H54 (cell line): ENCODE measurements at regions not wholly inside any gene's neighbourhood (a gene's known extent, or its start where the extent isn't known, plus 50 kb on each side); places are given as distances from the start of the nearest gene placed in this dataset.
A peak's percentile ranks its signal among the peaks of the same experiment; 100 is the strongest.
"Not testable (repeated sequence)": the region's sequence is repeated elsewhere in the genome, so short reads cannot be mapped to it uniquely, and the experiment has no call there.

ENCODE experiments used
- DNase-seq: peaks from one replicate; pipeline ENCODE4 v3.0.0; 2011; ENCODE audit warnings: low spot score, mixed read lengths; ENCODE audit not compliant: insufficient read length
- FAIRE-seq: peaks from 3 replicates; lab custom pipeline; 2011; peaks lifted over from hg19 to GRCh38; lab: Jason Lieb, UNC
- POLR2A ChIP-seq: IDR thresholded peaks from 2 replicates; pipeline ENCODE4 v1.6.1; 2011; ENCODE audit warnings: low read depth, mild to moderate bottlenecking, low read length

DNA sequence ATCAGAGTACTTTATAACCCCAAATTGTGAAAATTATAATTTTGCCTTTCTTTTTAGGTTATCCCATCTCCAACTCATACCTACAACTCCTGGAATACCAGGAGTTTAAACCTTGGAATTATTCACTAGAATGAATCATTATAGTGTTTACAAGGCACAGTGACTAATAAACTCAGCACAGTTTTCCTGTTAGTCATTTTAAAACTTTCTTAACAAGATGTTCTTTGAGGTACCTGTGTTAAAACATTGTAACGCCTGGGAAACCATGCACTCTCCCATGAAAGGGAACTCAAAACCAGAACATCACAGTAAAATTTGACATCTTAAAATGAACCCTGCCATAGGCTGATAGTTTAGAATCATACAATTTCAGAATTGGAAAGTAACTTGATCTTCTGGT lies 132.4 kb upstream of the OSTN start:
- no peak for TF ChIP-seq POLR2A
- FAIRE-seq (peak; percentile 99), DNase-seq (peak; percentile 11)

DNA sequence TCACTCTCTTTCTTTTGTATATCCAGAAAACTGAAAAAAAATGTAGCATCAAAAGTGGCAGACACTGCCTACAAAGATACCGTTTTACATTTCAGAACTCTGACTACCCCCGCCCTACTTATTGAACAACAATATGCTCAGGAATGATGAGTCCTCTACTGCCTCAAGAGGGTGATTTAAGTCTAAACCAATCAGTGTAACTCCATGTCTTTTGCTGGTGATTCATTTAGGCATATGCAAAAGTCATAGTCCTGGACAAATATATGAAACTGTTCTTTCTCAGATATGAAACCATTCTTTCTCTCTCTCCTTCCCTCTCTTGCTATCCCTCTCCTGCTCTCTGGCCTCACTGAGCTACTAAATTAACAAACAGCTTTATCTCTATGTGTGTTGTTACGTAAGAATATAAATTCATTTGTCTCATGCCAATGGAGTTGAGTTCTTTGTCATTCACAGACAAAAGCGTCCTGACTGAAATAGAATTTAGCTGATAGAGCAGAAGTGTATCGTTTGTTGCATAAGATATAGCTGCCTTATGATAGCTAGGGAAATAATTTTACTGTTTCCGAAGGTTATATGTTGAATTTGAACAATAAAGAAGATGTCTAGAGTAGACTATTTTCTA lies 133.7 kb upstream of the OSTN start:
- no peak for FAIRE-seq
- DNase-seq = no peak
- no peak for TF ChIP-seq POLR2A

DNA sequence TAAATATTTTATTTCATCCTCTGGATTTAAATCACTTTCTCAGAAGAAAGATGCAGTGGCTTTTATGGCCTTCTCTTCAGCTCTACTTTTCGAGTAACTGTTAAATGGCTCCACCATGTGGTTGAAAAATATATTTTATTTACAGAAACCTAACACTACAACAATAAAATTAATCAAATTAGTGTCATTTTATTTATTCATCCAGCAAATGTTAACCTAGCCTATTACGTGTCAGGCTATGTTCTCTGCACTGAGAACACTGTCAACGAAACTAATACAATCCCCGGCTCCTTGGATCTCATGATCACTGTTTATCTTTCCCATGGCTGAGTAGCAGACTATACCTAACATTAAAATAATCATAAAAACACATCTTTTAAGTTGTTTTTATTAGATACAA lies 148.0 kb upstream of the OSTN start:
- FAIRE-seq = peak; percentile 67
- TF ChIP-seq POLR2A = no peak
- no peak for DNase-seq

DNA sequence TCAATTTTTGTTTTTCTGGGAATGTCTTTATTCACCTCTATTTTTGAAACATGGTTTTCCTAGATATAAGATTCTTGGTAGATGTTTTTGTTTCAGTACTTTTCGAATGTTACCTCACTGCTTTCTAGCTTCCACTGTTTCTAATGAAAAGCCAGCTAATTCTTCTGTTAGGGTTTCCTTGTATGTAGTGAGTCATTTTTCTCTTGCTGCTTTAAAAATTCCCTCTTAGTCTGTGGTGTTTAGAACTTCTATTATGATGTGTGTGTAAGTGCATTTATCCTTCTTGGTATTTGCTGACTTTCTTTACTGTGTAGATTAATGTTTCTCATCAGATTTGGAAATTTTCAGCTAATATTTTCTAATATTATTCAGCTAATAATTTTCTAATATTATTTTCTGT lies 151.1 kb upstream of the OSTN start:
- no peak for DNase-seq
- FAIRE-seq = no peak
- TF ChIP-seq POLR2A = no peak

DNA sequence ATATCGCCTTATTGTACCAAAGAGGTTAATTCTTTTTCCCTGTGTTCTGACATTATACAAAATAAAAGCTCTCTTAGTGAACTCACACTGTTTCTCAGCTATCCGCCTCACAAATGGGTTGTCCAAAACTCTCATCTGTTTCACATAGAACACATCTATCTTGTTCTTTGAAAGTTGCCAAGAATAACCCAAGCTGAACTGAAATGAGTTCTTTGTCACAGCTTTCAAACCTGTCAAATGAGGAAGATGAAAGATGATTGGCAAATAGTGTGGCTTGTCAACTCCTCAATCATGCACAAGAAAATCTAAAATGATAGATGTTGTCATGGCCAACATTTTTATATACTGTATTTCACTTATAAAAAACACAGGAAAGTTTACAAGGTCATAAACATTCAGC lies 168.1 kb upstream of the OSTN start:
- DNase-seq = no peak
- FAIRE-seq = no peak
- TF ChIP-seq POLR2A = no peak

DNA sequence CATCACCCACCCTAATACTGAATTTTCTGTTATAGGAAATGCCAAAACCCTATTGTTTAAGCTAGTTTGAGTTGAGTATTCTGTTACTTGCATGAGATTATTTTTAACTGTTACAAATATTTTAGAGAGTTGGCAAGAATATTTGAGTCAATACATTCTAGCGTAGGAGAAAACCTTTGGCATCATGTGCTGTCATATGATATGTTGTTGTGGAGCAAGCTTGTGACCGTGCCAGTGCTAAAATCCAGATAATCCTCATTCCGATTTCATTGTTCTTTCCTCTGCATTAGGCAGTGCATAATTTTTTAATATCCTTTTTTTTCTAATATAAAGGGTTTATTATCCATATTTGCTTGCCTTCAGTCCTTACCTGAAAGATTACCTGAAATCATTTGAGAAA lies 168.0 kb upstream of the GMNC start:
- FAIRE-seq (no peak), DNase-seq (no peak)
- no peak for TF ChIP-seq POLR2A

DNA sequence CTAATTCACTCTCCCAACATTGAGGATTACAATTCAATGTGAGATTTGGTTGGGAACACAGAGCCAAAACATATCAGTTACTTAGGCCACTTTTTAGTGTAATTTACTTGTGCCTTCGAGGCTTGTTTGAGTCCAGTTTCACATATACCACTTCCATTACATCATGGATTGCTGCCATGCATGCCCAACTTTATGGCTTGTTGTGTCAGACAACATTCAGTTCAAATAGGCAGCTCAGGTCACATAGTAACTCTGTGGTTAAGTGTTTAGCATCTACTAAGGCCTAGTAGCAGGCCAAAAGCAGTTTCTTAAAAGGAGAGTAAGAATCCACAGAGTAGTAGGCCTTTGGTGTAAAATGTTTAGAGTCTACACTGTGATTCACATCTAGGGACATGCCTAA lies 164.3 kb upstream of the GMNC start:
- no peak for DNase-seq

DNA sequence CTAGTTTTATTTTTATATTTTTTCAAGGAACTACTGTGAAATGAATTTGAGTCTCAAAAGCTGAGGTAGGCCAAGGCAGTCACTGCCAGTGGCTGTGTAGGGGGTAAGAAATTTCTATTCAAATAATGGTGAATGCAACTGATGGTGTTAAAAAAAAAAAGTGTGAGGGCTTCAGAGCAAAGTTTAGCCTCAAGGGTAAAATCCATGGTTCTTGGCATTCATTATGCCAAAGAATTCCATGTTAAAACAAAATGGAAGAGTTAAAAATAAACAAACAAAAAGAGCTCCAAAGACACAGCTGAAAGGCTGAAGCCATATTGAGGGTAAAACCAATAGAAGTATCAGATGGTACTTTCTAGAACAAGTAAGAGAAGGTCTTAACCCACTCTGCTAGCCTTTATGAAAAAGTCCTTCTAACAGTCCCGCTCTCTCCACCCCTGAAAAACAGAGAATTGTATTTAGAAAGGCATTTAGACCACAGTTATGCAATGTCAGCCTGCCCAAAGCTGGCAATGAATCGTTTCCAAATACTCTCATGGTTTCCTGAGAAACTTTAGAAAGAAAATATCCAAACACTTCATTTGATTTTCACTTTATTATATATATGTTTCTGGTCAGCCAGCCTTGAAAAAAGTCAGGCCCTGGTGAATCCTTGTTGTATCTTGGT lies 158.4 kb upstream of the GMNC start:
- no peak for FAIRE-seq

More for the DNA sequence above, 164.3 kb upstream of the GMNC start:
- TF ChIP-seq POLR2A = no peak
- no peak for FAIRE-seq

DNA sequence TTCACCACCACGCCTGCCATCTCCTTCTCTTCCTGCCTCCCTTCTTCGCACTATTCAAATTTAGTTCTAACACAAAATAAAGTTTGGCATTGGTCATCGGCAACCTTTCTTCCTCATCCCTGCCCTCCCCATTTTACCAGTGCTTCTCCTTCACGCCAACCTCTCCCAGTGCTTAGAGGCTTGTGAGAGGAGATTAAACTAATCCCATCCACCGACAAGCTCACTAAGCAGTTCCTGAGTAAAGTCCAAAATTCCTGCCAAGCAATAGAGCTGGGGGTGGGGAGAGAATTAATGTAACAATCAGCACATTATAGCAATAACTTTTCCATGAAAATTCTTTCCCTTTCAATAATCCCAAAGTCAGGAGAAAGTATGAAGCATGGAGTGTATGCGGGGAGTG lies 157.4 kb upstream of the GMNC start:
- no peak for TF ChIP-seq POLR2A
- DNase-seq = no peak
- no peak for FAIRE-seq

More for the DNA sequence above, 158.4 kb upstream of the GMNC start:
- TF ChIP-seq POLR2A = no peak
- DNase-seq = no peak

DNA sequence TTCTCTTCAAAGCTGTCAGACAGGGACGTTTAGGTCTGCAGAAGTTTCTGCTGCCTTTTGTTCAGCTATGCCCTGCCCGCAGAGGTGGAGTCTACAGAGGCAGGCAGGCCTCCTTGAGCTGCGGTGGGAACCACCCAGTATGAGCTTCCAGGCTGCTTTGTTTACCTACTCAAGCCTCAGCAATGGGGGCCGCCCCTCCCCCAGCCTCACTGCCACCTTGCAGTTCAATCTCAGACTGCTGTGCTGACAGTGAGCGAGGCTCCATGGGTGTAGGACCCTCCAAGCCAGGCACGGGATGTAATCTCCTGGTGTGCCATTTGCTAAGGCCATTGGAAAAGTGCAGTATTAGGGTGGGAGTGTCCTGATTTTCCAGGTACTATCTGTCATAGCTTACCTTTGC lies 153.5 kb upstream of the GMNC start:
- not testable (repeated sequence) for DNase-seq, FAIRE-seq

DNA sequence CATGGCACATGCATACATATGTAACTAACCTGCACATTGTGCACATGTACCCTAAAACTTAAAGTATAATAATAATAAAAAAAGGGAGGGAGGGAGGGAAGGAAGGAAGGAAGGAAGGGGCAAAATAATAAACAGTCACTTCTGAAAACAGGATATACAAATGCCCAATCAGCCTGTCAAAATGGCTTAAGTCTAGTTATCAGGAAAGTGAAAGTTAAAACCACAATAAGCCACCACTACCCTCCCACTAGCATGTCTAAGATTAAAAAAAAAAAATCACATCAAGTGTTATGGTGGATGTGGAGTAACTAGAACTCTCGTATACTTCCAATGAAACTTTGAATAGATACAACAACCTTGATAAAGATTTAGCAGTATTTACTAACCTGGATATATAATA lies 145.6 kb upstream of the GMNC start:
- FAIRE-seq (no peak), DNase-seq (no peak)
- TF ChIP-seq POLR2A = no peak

DNA sequence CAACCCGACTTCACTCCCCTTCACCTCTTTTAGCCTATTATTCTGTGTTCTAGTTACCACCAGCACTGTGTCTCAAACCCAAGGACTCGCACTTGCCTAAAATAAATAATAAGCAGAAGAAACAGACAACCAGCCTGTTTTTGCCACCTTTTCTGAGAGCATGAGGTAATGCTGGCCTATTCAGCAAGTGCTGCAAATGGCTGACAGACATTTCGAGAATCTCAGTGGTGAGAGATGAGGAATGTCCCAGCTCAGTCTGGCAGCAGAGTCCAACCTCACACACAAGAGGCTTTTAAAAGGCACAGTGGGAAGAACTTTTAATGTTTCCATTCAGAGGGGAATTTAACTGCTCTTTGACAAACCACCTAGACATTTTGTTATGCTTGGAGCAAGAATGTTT lies 143.3 kb upstream of the GMNC start:
- TF ChIP-seq POLR2A = no peak
- DNase-seq (no peak), FAIRE-seq (peak; percentile 41)

DNA sequence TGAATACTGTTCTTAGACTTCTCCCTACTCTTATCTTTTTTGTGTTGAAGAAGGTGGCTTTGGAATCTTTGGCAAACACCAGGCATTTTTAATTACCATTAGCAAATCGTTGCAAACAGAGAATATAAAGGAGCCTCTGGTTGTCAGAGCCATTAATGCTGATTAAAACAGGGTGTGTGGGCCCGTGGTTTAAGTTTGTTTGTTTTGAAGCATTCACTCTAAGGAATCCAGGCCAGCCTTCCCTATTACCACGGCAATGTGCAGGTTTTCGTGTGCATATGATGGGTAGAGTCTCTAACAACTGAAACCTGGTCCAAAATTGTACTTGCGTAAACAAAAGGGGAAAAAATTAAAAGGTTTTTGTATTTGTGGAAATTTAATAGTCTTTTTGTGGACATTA lies 141.2 kb upstream of the GMNC start:
- TF ChIP-seq POLR2A = no peak
- FAIRE-seq (no peak), DNase-seq (no peak)

DNA sequence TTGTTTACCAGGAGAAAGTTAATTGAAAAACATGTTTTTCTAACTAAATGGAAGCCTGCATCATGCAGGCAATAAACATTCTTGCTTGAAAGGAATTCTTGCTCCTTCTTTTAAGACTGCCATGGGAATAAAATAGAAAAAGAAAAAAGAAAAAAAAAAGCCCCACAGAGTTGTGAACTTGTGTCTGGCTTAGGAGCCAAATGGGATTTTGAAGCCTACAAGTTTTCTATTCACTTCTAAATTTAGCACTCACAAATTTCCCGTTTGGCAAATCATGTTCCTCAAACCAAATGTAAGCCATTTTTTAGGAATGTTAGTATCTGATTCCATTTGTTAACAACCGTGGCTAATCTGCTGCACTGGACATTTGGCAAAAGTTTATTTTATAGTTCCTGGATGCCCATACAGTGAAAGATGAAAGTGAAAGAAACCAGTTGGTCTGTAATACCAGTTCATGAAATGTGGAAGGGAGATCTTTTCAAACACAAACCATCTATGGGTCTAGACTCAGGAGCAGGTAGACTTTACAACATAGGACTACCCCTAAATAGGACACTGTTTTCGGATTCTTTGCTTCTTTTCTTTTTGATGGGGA lies 133.8 kb upstream of the GMNC start:
- DNase-seq = no peak
- TF ChIP-seq POLR2A = no peak
- no peak for FAIRE-seq

DNA sequence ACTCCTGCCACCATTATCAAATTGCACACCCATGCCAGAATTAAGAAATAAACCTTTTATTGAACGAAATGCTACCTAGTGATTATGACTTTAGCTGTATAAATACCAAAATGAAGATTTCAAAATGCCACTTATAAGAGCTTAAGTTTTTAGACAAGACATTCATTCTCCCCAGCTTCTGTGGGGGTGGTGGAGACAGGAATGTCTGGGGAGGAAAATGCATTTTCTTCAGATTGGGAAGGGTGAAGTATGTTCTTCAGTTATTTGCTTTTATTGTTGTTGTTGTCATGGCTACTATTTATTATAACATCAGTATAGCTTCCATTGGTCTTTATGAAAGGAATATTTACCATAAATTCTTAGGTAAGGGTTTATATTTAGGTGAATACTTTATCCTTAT lies 132.7 kb upstream of the GMNC start:
- DNase-seq = no peak
- no peak for TF ChIP-seq POLR2A
- no peak for FAIRE-seq
